ENCODE measurements at regions not wholly inside any gene's neighbourhood (a gene's known extent, or its start where the extent isn't known, plus 50 kb on each side); places are given as distances from the start of the nearest gene placed in this dataset.
"Not testable (repeated sequence)": the region's sequence is repeated elsewhere in the genome, so short reads cannot be mapped to it uniquely, and the experiment has no call there.

- Histone ChIP-seq H3K9me3 (ENCODE audit: low read length) (no peaks in the 10 kb centered on the region), H3K36me3 (ENCODE audit: insufficient read depth, low read length) (no peaks in the 10 kb centered on the region)
These were observed 1071.4 kb downstream of the BCL11B start for GRCh38 chr14:98200601-98201000.

GRCh38 chr14:98203421-98203820 lies 1068.6 kb downstream of the BCL11B start:
- Histone ChIP-seq H3K36me3 (ENCODE audit: insufficient read depth, low read length) (no peaks in the 10 kb centered on the region), H3K4me1 (ENCODE audit: insufficient read depth, low read length) (no peaks in the 10 kb centered on the region), H3K4me3 (ENCODE audit: low read length) (no peak overlapping the region), H3K27me3 (ENCODE audit: insufficient read depth, low read length) (no peaks in the 10 kb centered on the region), H3K9me3 (ENCODE audit: low read length) (no peaks in the 10 kb centered on the region), H2AFZ (ENCODE audit: low read depth, low read length) (no peak overlapping the region)

More at GRCh38 chr14:98200601-98201000, 1071.4 kb downstream of the BCL11B start:
- H3K27me3 ChIP-seq (ENCODE audit: insufficient read depth, low read length) = no peaks in the 10 kb centered on the region
- H3K4me1 ChIP-seq (ENCODE audit: insufficient read depth, low read length) = no peaks in the 10 kb centered on the region
- H2AFZ ChIP-seq (ENCODE audit: low read depth, low read length) = no peak overlapping the region
- no peak overlapping the region for H3K4me3 ChIP-seq (ENCODE audit: low read length)

GRCh38 chr14:98204139-98204538 lies 1067.9 kb downstream of the BCL11B start:
- Histone ChIP-seq H3K27me3 (ENCODE audit: insufficient read depth, low read length) (no peaks in the 10 kb centered on the region), H3K9me3 (ENCODE audit: low read length) (no peaks in the 10 kb centered on the region), H3K4me1 (ENCODE audit: insufficient read depth, low read length) (no peaks in the 10 kb centered on the region), H3K36me3 (ENCODE audit: insufficient read depth, low read length) (no peaks in the 10 kb centered on the region), H2AFZ (ENCODE audit: low read depth, low read length) (no peak overlapping the region), H3K4me3 (ENCODE audit: low read length) (no peak overlapping the region)

GRCh38 chr14:98207415-98207814 lies 1064.6 kb downstream of the BCL11B start:
- H3K9me3 ChIP-seq (ENCODE audit: low read length) = no peaks in the 10 kb centered on the region
- no peak overlapping the region for H3K4me3 ChIP-seq (ENCODE audit: low read length)
- H3K4me1 ChIP-seq (ENCODE audit: insufficient read depth, low read length) = no peaks in the 10 kb centered on the region
- no peaks in the 10 kb centered on the region for H3K36me3 ChIP-seq (ENCODE audit: insufficient read depth, low read length)
- H3K27me3 ChIP-seq (ENCODE audit: insufficient read depth, low read length) = no peaks in the 10 kb centered on the region
- H2AFZ ChIP-seq (ENCODE audit: low read depth, low read length) = no peak overlapping the region

GRCh38 chr14:98208211-98208611 lies 1063.8 kb downstream of the BCL11B start:
- Histone ChIP-seq H3K4me3 (ENCODE audit: low read length) (no peak overlapping the region), H3K4me1 (ENCODE audit: insufficient read depth, low read length) (no peaks in the 10 kb centered on the region), H3K27me3 (ENCODE audit: insufficient read depth, low read length) (no peaks in the 10 kb centered on the region), H3K9me3 (ENCODE audit: low read length) (no peaks in the 10 kb centered on the region), H2AFZ (ENCODE audit: low read depth, low read length) (no peak overlapping the region), H3K36me3 (ENCODE audit: insufficient read depth, low read length) (no peaks in the 10 kb centered on the region)

- Histone ChIP-seq H3K9me3 (ENCODE audit: low read length) (no peaks in the 10 kb centered on the region), H3K4me3 (ENCODE audit: low read length) (no peak overlapping the region), H2AFZ (ENCODE audit: low read depth, low read length) (no peak overlapping the region), H3K4me1 (ENCODE audit: insufficient read depth, low read length) (no peaks in the 10 kb centered on the region), H3K27me3 (ENCODE audit: insufficient read depth, low read length) (no peaks in the 10 kb centered on the region), H3K36me3 (ENCODE audit: insufficient read depth, low read length) (no peaks in the 10 kb centered on the region)
These were observed 1063.1 kb downstream of the BCL11B start for GRCh38 chr14:98208943-98209342.

- Histone ChIP-seq H3K4me1 (ENCODE audit: insufficient read depth, low read length) (no peaks in the 10 kb centered on the region), H3K36me3 (ENCODE audit: insufficient read depth, low read length) (no peaks in the 10 kb centered on the region), H3K27me3 (ENCODE audit: insufficient read depth, low read length) (peaks cover 3% of the 10 kb centered on the region), H2AFZ (ENCODE audit: low read depth, low read length) (no peak overlapping the region), H3K4me3 (ENCODE audit: low read length) (no peak overlapping the region), H3K9me3 (ENCODE audit: low read length) (no peaks in the 10 kb centered on the region)
These were observed 1061.8 kb downstream of the BCL11B start for GRCh38 chr14:98210045-98210672.

- Histone ChIP-seq H3K4me1 (ENCODE audit: insufficient read depth, low read length) (no peaks in the 10 kb centered on the region), H3K4me3 (ENCODE audit: low read length) (no peak overlapping the region), H3K36me3 (ENCODE audit: insufficient read depth, low read length) (no peaks in the 10 kb centered on the region), H2AFZ (ENCODE audit: low read depth, low read length) (no peak overlapping the region), H3K27me3 (ENCODE audit: insufficient read depth, low read length) (peaks cover 3% of the 10 kb centered on the region), H3K9me3 (ENCODE audit: low read length) (no peaks in the 10 kb centered on the region)
These were observed 1054.5 kb downstream of the BCL11B start for GRCh38 chr14:98217530-98217929.

- H3K27me3 ChIP-seq (ENCODE audit: insufficient read depth, low read length) = peaks cover 3% of the 10 kb centered on the region
- no peaks in the 10 kb centered on the region for H3K4me1 ChIP-seq (ENCODE audit: insufficient read depth, low read length)
- H3K4me3 ChIP-seq (ENCODE audit: low read length) = no peak overlapping the region
- no peak overlapping the region for H2AFZ ChIP-seq (ENCODE audit: low read depth, low read length)
- no peaks in the 10 kb centered on the region for H3K36me3 ChIP-seq (ENCODE audit: insufficient read depth, low read length)
- H3K9me3 ChIP-seq (ENCODE audit: low read length) = no peaks in the 10 kb centered on the region
These were observed 1053.8 kb downstream of the BCL11B start for GRCh38 chr14:98218218-98218617.

GRCh38 chr14:98219638-98220037 lies 1052.4 kb downstream of the BCL11B start:
- Histone ChIP-seq H3K9me3 (ENCODE audit: low read length) (no peaks in the 10 kb centered on the region), H3K4me1 (ENCODE audit: insufficient read depth, low read length) (no peaks in the 10 kb centered on the region), H2AFZ (ENCODE audit: low read depth, low read length) (no peak overlapping the region), H3K4me3 (ENCODE audit: low read length) (no peak overlapping the region), H3K36me3 (ENCODE audit: insufficient read depth, low read length) (no peaks in the 10 kb centered on the region), H3K27me3 (ENCODE audit: insufficient read depth, low read length) (peaks cover 3% of the 10 kb centered on the region)

GRCh38 chr14:98223106-98223505 lies 1048.9 kb downstream of the BCL11B start:
- Histone ChIP-seq H2AFZ (ENCODE audit: low read depth, low read length) (no peak overlapping the region), H3K27me3 (ENCODE audit: insufficient read depth, low read length) (no peaks in the 10 kb centered on the region), H3K4me3 (ENCODE audit: low read length) (no peak overlapping the region)

GRCh38 chr14:98223710-98224109 lies 1048.3 kb downstream of the BCL11B start:
- H2AFZ ChIP-seq (ENCODE audit: low read depth, low read length); H3K27me3 ChIP-seq (ENCODE audit: insufficient read depth, low read length); H3K4me3 ChIP-seq (ENCODE audit: low read length); H3K4me1 ChIP-seq (ENCODE audit: insufficient read depth, low read length); H3K36me3 ChIP-seq (ENCODE audit: insufficient read depth, low read length); H3K9me3 ChIP-seq (ENCODE audit: low read length): not testable (repeated sequence)

More at GRCh38 chr14:98223106-98223505, 1048.9 kb downstream of the BCL11B start:
- Histone ChIP-seq H3K4me1 (ENCODE audit: insufficient read depth, low read length) (no peaks in the 10 kb centered on the region), H3K36me3 (ENCODE audit: insufficient read depth, low read length) (no peaks in the 10 kb centered on the region), H3K9me3 (ENCODE audit: low read length) (no peaks in the 10 kb centered on the region)

GRCh38 chr14:98226411-98226810 lies 1045.6 kb downstream of the BCL11B start:
- H3K27me3 ChIP-seq (ENCODE audit: insufficient read depth, low read length) = no peaks in the 10 kb centered on the region
- H2AFZ ChIP-seq (ENCODE audit: low read depth, low read length) = no peak overlapping the region
- H3K4me3 ChIP-seq (ENCODE audit: low read length) = no peak overlapping the region
- no peaks in the 10 kb centered on the region for H3K9me3 ChIP-seq (ENCODE audit: low read length)
- H3K4me1 ChIP-seq (ENCODE audit: insufficient read depth, low read length) = no peaks in the 10 kb centered on the region
- no peaks in the 10 kb centered on the region for H3K36me3 ChIP-seq (ENCODE audit: insufficient read depth, low read length)

All from neuron (in vitro differentiated cells).